ENCODE measurements at regions not wholly inside any gene's neighbourhood (a gene's known extent, or its start where the extent isn't known, plus 50 kb on each side); places are given as distances from the start of the nearest gene placed in this dataset.

- TF ChIP-seq CTCF (IDR thresholded peaks at IDR 0.05; ENCODE audit: insufficient read depth, low read depth, low read length) (no peak), EZH2 (IDR thresholded peaks at IDR 0.05; ENCODE audit: insufficient read depth, low read length) (no peak)
Observed at GRCh38 chr14:46147452-46147851, 504.1 kb downstream of the RPL10L start.
